Neural progenitor cell (in vitro differentiated cells): ENCODE measurements at regions not wholly inside any gene's neighbourhood (a gene's known extent, or its start where the extent isn't known, plus 50 kb on each side); places are given as distances from the start of the nearest gene placed in this dataset.
"Not testable (repeated sequence)": the region's sequence is repeated elsewhere in the genome, so short reads cannot be mapped to it uniquely, and the experiment has no call there.

Source experiments
- DNase-seq: peaks from one replicate; pipeline ENCODE4 v3.0.0-alpha.2; 2016; ENCODE audit warnings: low spot score
- H2AFZ ChIP-seq: fragments of 200-600 bp; sonication (generic); replicated peaks from 2 replicates; pipeline ENCODE4 v1.6.1; 2016; ENCODE audit warnings: antibody characterized with exemption
- H3F3A ChIP-seq: fragments of 200-600 bp; sonication (generic); 2 replicates; pipeline ENCODE4 v1.6.1; 2016; ENCODE audit warnings: antibody characterized with exemption, low read depth
- H3K27ac ChIP-seq: fragments of 200-600 bp; sonication (generic); 2 replicates; pipeline ENCODE4 v1.5.1; 2016; ENCODE audit warnings: mild to moderate bottlenecking
- H3K27me3 ChIP-seq: fragments of 200-600 bp; sonication (generic); 2 replicates; pipeline ENCODE4 v1.6.1; 2016; ENCODE audit warnings: mild to moderate bottlenecking, moderate library complexity
- H3K36me3 ChIP-seq: fragments of 200-600 bp; sonication (generic); 2 replicates; pipeline ENCODE4 v1.5.1; 2016
- H3K4me1 ChIP-seq: fragments of 200-600 bp; sonication (generic); 2 replicates; pipeline ENCODE4 v1.6.1; 2016; ENCODE audit warnings: mixed run types
- H3K4me2 ChIP-seq: fragments of 200-600 bp; sonication (generic); 2 replicates; pipeline ENCODE4 v1.6.1; 2016
- H3K4me3 ChIP-seq: fragments of 200-600 bp; sonication (generic); 2 replicates; pipeline ENCODE4 v1.5.1; 2016
- H3K79me2 ChIP-seq: fragments of 200-600 bp; sonication (generic); 2 replicates; pipeline ENCODE4 v1.6.1; 2016; ENCODE audit warnings: low read depth
- H3K9ac ChIP-seq: fragments of 200-600 bp; sonication (generic); 2 replicates; pipeline ENCODE4 v1.6.1; 2016
- H3K9me3 ChIP-seq: fragments of 200-600 bp; sonication (generic); 2 replicates; pipeline ENCODE4 v1.5.1; 2016; ENCODE audit warnings: low read depth
- H4K20me1 ChIP-seq: fragments of 200-600 bp; sonication (generic); 2 replicates; pipeline ENCODE4 v1.6.1; 2016; ENCODE audit warnings: low read depth
- H3K27ac Mint-ChIP-seq: 3 replicates; pipeline ENCODE4 v1.8.0; 2021; ENCODE audit warnings: mixed read lengths
- H3K27me3 Mint-ChIP-seq: 2 replicates; pipeline ENCODE4 v1.8.0; 2022; ENCODE audit warnings: low read depth, mild to moderate bottlenecking, inconsistent platforms, moderate library complexity, mixed read lengths; ENCODE audit not compliant: insufficient read depth
- H3K36me3 Mint-ChIP-seq: 3 replicates; pipeline ENCODE4 v1.8.0; 2021; ENCODE audit warnings: mixed read lengths
- H3K4me1 Mint-ChIP-seq: 3 replicates; pipeline ENCODE4 v1.8.0; 2021; ENCODE audit warnings: mixed read lengths
- H3K4me3 Mint-ChIP-seq: 3 replicates; pipeline ENCODE4 v1.8.0; 2021; ENCODE audit warnings: mild to moderate bottlenecking, moderate library complexity, mixed read lengths
- H3K9me3 Mint-ChIP-seq: 3 replicates; pipeline ENCODE4 v1.8.0; 2020; ENCODE audit warnings: mixed read lengths

- not testable (repeated sequence) for H3K36me3 Mint-ChIP-seq, H3K27me3 ChIP-seq, H4K20me1 ChIP-seq, H3K79me2 ChIP-seq, H3K27me3 Mint-ChIP-seq, H3K36me3 ChIP-seq, H3F3A ChIP-seq, H3K27ac ChIP-seq, H3K9ac ChIP-seq, H3K27ac Mint-ChIP-seq, H3K4me1 ChIP-seq, DNase-seq, H3K4me3 ChIP-seq, H3K9me3 Mint-ChIP-seq, H3K9me3 ChIP-seq, H3K4me3 Mint-ChIP-seq, H3K4me1 Mint-ChIP-seq, H3K4me2 ChIP-seq, H2AFZ ChIP-seq
Measured at GRCh38 chr9:39632071-39632470, 276.6 kb downstream of the SPATA31A1 start.

DNA sequence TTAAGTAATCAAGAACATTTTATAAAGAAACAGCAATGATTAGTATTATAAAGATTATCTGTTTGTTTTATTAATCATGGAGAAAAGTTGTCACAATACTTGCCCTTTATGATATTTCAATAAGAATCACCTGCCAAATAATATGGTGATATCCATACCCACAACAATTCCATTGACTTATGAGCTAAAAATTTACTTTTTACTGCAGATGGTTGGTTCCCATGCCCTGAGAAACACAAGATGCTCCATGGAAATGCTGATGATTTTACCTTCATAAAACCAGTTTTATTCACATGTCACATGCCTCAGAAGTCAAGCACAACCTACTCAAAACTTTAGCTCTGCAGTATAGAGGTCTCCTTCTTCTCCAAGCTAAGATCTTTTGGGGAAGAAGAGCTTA is 293.6 kb downstream of the SPATA31A1 start:
- DNase-seq, H3K27me3 Mint-ChIP-seq, H3K27ac ChIP-seq, H3K4me1 Mint-ChIP-seq, H3F3A ChIP-seq, H3K36me3 ChIP-seq, H3K27ac Mint-ChIP-seq, H3K4me1 ChIP-seq, H3K9me3 Mint-ChIP-seq, H2AFZ ChIP-seq, H4K20me1 ChIP-seq, H3K36me3 Mint-ChIP-seq, H3K4me3 Mint-ChIP-seq, H3K4me3 ChIP-seq, H3K27me3 ChIP-seq, H3K9me3 ChIP-seq, H3K9ac ChIP-seq, H3K79me2 ChIP-seq, H3K4me2 ChIP-seq: not testable (repeated sequence)

- H3K36me3 Mint-ChIP-seq, H3K4me1 ChIP-seq, H4K20me1 ChIP-seq, H3K27ac ChIP-seq, H3K27ac Mint-ChIP-seq, H3K9ac ChIP-seq, H3K27me3 Mint-ChIP-seq, H3K36me3 ChIP-seq, H3K79me2 ChIP-seq, H3K9me3 Mint-ChIP-seq, H3K27me3 ChIP-seq, H3F3A ChIP-seq, H3K4me2 ChIP-seq, H3K9me3 ChIP-seq, H3K4me3 ChIP-seq, H3K4me3 Mint-ChIP-seq, H2AFZ ChIP-seq, DNase-seq, H3K4me1 Mint-ChIP-seq: not testable (repeated sequence)
Measured at GRCh38 chr9:39656960-39657603, 301.6 kb downstream of the SPATA31A1 start.

- not testable (repeated sequence) for H3K79me2 ChIP-seq, H3K36me3 ChIP-seq, H3K36me3 Mint-ChIP-seq, H3K4me3 Mint-ChIP-seq, H3K9me3 ChIP-seq, H3K27me3 Mint-ChIP-seq, DNase-seq, H3F3A ChIP-seq, H3K4me2 ChIP-seq, H3K4me1 Mint-ChIP-seq, H3K9ac ChIP-seq, H3K27me3 ChIP-seq, H3K27ac Mint-ChIP-seq, H2AFZ ChIP-seq, H3K4me1 ChIP-seq, H3K27ac ChIP-seq, H3K9me3 Mint-ChIP-seq, H4K20me1 ChIP-seq, H3K4me3 ChIP-seq
Measured at GRCh38 chr9:39663020-39663419, 307.6 kb downstream of the SPATA31A1 start.

DNA sequence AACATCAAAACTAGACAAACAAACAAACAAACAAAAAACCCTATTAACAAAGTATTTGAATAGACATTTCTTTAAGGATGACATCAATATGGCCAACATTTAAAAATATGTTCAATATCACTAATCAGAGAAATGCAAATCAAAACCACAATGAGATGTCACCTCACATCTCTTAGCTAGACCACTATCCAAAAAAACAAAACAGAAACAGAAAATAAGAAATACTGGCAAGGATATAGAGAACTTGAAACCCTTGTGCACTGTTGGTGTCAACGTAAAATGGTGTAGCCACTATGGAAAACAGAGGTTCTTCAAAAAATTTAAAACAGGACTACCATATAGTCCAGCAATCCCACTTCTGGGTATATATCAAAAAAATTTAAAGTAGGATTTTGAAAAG is 308.2 kb downstream of the SPATA31A1 start:
- not testable (repeated sequence) for H3K4me3 ChIP-seq, DNase-seq, H3K9me3 ChIP-seq, H3K27ac ChIP-seq, H3K27me3 ChIP-seq, H2AFZ ChIP-seq, H3K4me2 ChIP-seq, H3K36me3 ChIP-seq, H3K27ac Mint-ChIP-seq, H3K4me1 Mint-ChIP-seq, H3K36me3 Mint-ChIP-seq, H3K4me1 ChIP-seq, H3F3A ChIP-seq, H3K9me3 Mint-ChIP-seq, H3K9ac ChIP-seq, H3K4me3 Mint-ChIP-seq, H3K79me2 ChIP-seq, H3K27me3 Mint-ChIP-seq, H4K20me1 ChIP-seq

DNA sequence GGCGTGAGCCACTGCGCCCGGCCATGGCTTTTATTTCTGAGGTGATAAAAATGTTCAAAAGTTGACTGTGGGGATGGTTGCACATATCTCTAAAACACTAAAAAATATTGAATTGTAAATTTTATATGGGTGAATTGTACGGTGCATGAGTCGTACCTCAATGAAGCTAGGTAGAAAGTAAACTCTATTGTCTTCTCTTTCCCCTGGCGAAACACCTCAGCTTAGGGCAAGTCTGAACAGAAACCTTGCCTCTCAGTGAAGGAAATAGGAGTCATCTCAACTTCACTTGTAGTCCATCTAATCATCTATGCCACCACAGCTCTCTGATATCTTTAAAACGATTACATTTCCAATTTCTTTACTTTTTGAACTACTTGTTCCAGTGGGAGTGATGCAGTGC is 309.6 kb downstream of the SPATA31A1 start:
- not testable (repeated sequence) for H2AFZ ChIP-seq, H3K36me3 ChIP-seq, H3K36me3 Mint-ChIP-seq, H3K79me2 ChIP-seq, H3K4me3 Mint-ChIP-seq, H3K27me3 ChIP-seq, H3K9ac ChIP-seq, H3K4me1 ChIP-seq, H3K27ac ChIP-seq, H3K9me3 ChIP-seq, H4K20me1 ChIP-seq, DNase-seq, H3K4me2 ChIP-seq, H3F3A ChIP-seq, H3K9me3 Mint-ChIP-seq, H3K27ac Mint-ChIP-seq, H3K4me3 ChIP-seq, H3K4me1 Mint-ChIP-seq, H3K27me3 Mint-ChIP-seq

- not testable (repeated sequence) for H3K27ac ChIP-seq, H3K27me3 ChIP-seq, H3K36me3 ChIP-seq, H3K4me2 ChIP-seq, H3K27me3 Mint-ChIP-seq, H3K79me2 ChIP-seq, H3K9ac ChIP-seq, H3K27ac Mint-ChIP-seq, H3K4me1 Mint-ChIP-seq, H4K20me1 ChIP-seq, H2AFZ ChIP-seq, DNase-seq, H3K9me3 ChIP-seq, H3K4me3 Mint-ChIP-seq, H3K9me3 Mint-ChIP-seq, H3K4me3 ChIP-seq, H3K36me3 Mint-ChIP-seq, H3K4me1 ChIP-seq, H3F3A ChIP-seq
Measured at GRCh38 chr9:39674437-39675210, 319.2 kb downstream of the SPATA31A1 start.

- H3K27me3 Mint-ChIP-seq, H3K4me1 Mint-ChIP-seq, H3K9ac ChIP-seq, H3K9me3 Mint-ChIP-seq, H3K4me1 ChIP-seq, H3K27ac Mint-ChIP-seq, H3K27ac ChIP-seq, H3K36me3 ChIP-seq, H3K36me3 Mint-ChIP-seq, H3K27me3 ChIP-seq, H3F3A ChIP-seq, H3K79me2 ChIP-seq, H3K4me3 Mint-ChIP-seq, H4K20me1 ChIP-seq, H3K4me3 ChIP-seq, H3K9me3 ChIP-seq, H3K4me2 ChIP-seq, DNase-seq, H2AFZ ChIP-seq: not testable (repeated sequence)
Measured at GRCh38 chr9:39675211-39675553, 319.7 kb downstream of the SPATA31A1 start.
